K562 (cell line): ENCODE measurements at regions not wholly inside any gene's neighbourhood (a gene's known extent, or its start where the extent isn't known, plus 50 kb on each side); places are given as distances from the start of the nearest gene placed in this dataset.

Source experiments
- ATAC-seq: fragments of 200-7000 bp; cut with Tn5 transposase; 3 replicates; pipeline ENCODE4 v1.9.1; 2020; ENCODE audit warnings: moderate library complexity
- BruUV-seq: library from RNA; stranded (reverse); fragments of 400-500 nt; replicated peaks from 2 replicates; lab custom pipeline; 2021; lab: Mats Ljungman, UMichigan
- CTCF ChIA-PET: fragments of 300-600 bp; formaldehyde crosslinking; extraction: SDS; loops from one replicate; lab custom pipeline; 2021; ENCODE audit warnings: low intra/inter-chr PET ratio; lab: Yijun Ruan, JAX
- POLR2A ChIA-PET: fragments of 300-600, 350-650 bp; sonication (Branson Sonifier 250); formaldehyde crosslinking; extraction: SDS; loops from one replicate; lab custom pipeline; 2021; ENCODE audit warnings: antibody characterized with exemption, inconsistent platforms; lab: Yijun Ruan, JAX
- DNase-seq, 4 experiments: peaks; one replicate each; pipeline versions ENCODE4 v3.0.0 to v3.0.0-alpha.2; 2011 to 2018; ENCODE audit warnings: low spot score in 3 of 4, mixed read lengths in 3 of 4; ENCODE audit errors: extremely low read depth in 1 of 4
- FAIRE-seq: peaks from 2 replicates; lab custom pipeline; 2011; peaks lifted over from hg19 to GRCh38; lab: Jason Lieb, UNC
- H2AFZ ChIP-seq: 2 replicates; pipeline ENCODE4 v1.6.0; 2011; ENCODE audit warnings: low read depth, low read length, control low read depth, inconsistent platforms
- H3K27ac ChIP-seq: fragments of 200-600 bp; 3 replicates; pipeline ENCODE4 v1.8.0; 2011; ENCODE audit warnings: low read depth, mild to moderate bottlenecking, control low read depth, inconsistent platforms, low read length, moderate library complexity, mixed read lengths; ENCODE audit errors: extremely low read depth
- H3K27me3 ChIP-seq, 2 experiments: fragments of 300-600 bp in 1 of 2; 2 replicates in 1 of 2; 3 replicates in 1 of 2; pipeline versions ENCODE4 v1.6.0 to v1.8.0; 2011; ENCODE audit warnings: inconsistent platforms in 2 of 2, low read length in 2 of 2, mild to moderate bottlenecking in 1 of 2, mixed read lengths in 1 of 2, moderate library complexity in 1 of 2; ENCODE audit not compliant: control insufficient read depth in 2 of 2, insufficient read depth in 2 of 2
- H3K36me3 ChIP-seq: fragments of 300-600 bp; 3 replicates; pipeline ENCODE4 v1.8.0; 2011; ENCODE audit warnings: mild to moderate bottlenecking, low read length, inconsistent platforms; ENCODE audit not compliant: control insufficient read depth, insufficient read depth
- H3K4me1 ChIP-seq, 2 experiments: fragments of 200-600 bp in 1 of 2; replicated peaks in 1 of 2; 2 replicates in 1 of 2; 3 replicates in 1 of 2; pipeline versions ENCODE4 v1.5.1 to v1.8.0; 2011; ENCODE audit warnings: inconsistent platforms in 2 of 2, low read length in 2 of 2, mild to moderate bottlenecking in 1 of 2, mixed read lengths in 1 of 2, moderate library complexity in 1 of 2; ENCODE audit not compliant: control insufficient read depth in 2 of 2, insufficient read depth in 2 of 2
- H3K4me2 ChIP-seq: 2 replicates; pipeline ENCODE4 v1.6.1; 2011; ENCODE audit warnings: low read length, control low read depth, inconsistent platforms, mixed read lengths; ENCODE audit not compliant: insufficient read depth
- H3K4me3 ChIP-seq: fragments of 200-600 bp; sonication (generic), shearing (Covaris generic); 2 replicates; pipeline ENCODE4 v1.5.1; 2016; ENCODE audit warnings: control low read depth, inconsistent platforms
- H3K79me2 ChIP-seq: fragments of 200-600 bp; 3 replicates; pipeline ENCODE4 v1.8.0; 2011; ENCODE audit warnings: low read length, inconsistent platforms; ENCODE audit not compliant: control insufficient read depth, insufficient read depth
- H3K9ac ChIP-seq, 2 experiments: 2 replicates each; pipeline versions ENCODE4 v1.6.0 to v1.6.1; 2011; ENCODE audit warnings: low read depth in 2 of 2, low read length in 2 of 2, control low read depth in 1 of 2, inconsistent platforms in 1 of 2, mild to moderate bottlenecking in 1 of 2, mixed read lengths in 1 of 2; ENCODE audit not compliant: insufficient read depth in 1 of 2
- H3K9me1 ChIP-seq: one replicate; pipeline ENCODE4 v1.6.0; 2011; ENCODE audit warnings: inconsistent platforms, mild to moderate bottlenecking, low read length, moderate library complexity; ENCODE audit not compliant: control insufficient read depth, insufficient read depth
- H3K9me3 ChIP-seq: replicated peaks from 2 replicates; pipeline ENCODE4 v1.5.1; 2011; ENCODE audit warnings: low read depth, low read length, inconsistent platforms; ENCODE audit not compliant: control insufficient read depth, insufficient read depth
- H4K20me1 ChIP-seq: replicated peaks from 2 replicates; pipeline ENCODE4 v1.6.1; 2011; ENCODE audit warnings: low read length, inconsistent platforms, mixed read lengths; ENCODE audit not compliant: control insufficient read depth, insufficient read depth
- CBFA2T3 ChIP-seq: fragments of 450-650 bp; IDR thresholded peaks from 2 replicates; pipeline ENCODE4 v1.6.1; 2017
- CHD1 ChIP-seq: fragments of 200-600 bp; sonication (generic); IDR thresholded peaks from one replicate; pipeline ENCODE4 v1.6.1; 2012; ENCODE audit warnings: mild to moderate bottlenecking, moderate library complexity, low read length, inconsistent platforms
- CXXC5 ChIP-seq: fragments of 250-450 bp; sonication (Bioruptor Pico); IDR thresholded peaks from 2 replicates; pipeline ENCODE4 v1.8.0; 2022; ENCODE audit warnings: inconsistent platforms, mild to moderate bottlenecking, moderate library complexity
- ELF4 ChIP-seq: fragments of 450-650 bp; formaldehyde crosslinking; IDR thresholded peaks from 2 replicates; pipeline ENCODE4 v1.4.0; 2022; ENCODE audit warnings: missing genetic modification characterization
- ESRRA ChIP-seq: fragments of 450-650 bp; IDR thresholded peaks from 2 replicates; pipeline ENCODE4 v1.6.1; 2014; ENCODE audit warnings: low read depth, mild to moderate bottlenecking, moderate library complexity, borderline replicate concordance
- KDM4B ChIP-seq, 2 experiments: fragments of 450-650 bp in 1 of 2; sonication (generic) in 1 of 2; IDR thresholded peaks; 2 replicates each; pipeline ENCODE4 v1.6.1; 2016 to 2017; ENCODE audit warnings: borderline replicate concordance in 2 of 2, antibody characterized with exemption in 1 of 2, low read depth in 1 of 2, mild to moderate bottlenecking in 1 of 2
- POLR2A ChIP-seq: fragments of 450-650 bp; conservative IDR thresholded peaks from 2 replicates; pipeline ENCODE4 v1.6.1; 2016
- PRMT5 ChIP-seq: sonication (generic); formaldehyde crosslinking; IDR thresholded peaks from 2 replicates; pipeline ENCODE4 v1.5.0; 2020; ENCODE audit warnings: missing genetic modification reagents
- PTTG1 ChIP-seq: fragments of 450-650 bp; IDR thresholded peaks from 2 replicates; pipeline ENCODE4 v1.6.1; 2016; ENCODE audit warnings: low read depth, mild to moderate bottlenecking, missing genetic modification characterization, missing compliant biosample characterization
- WGBS: fragments of 100-300 bp; shearing (Covaris generic); methylation state at CpG from one replicate; pipeline ENCODE4 v1.1.6; 2016; ENCODE audit warnings: low coverage, mixed read lengths; ENCODE audit not compliant: insufficient coverage; ENCODE audit errors: missing lambda C conversion rate; 5-methylcytosine and 5-hydroxymethylcytosine counted together
- in situ Hi-C: fragments of 300-500 bp; cut with MboI; formaldehyde crosslinking; loops from 4 replicates; pipeline ENCODE4 v1.15.0; 2018; ENCODE audit warnings: inconsistent platforms, mixed read lengths
- intact Hi-C: fragments of 100-400 bp; cut with micrococcal nuclease; formaldehyde crosslinking; loops from 2 replicates; pipeline ENCODE4 v1.14.2; 2022
- TF ChIP-seq, protein P1 (sequence below): fragments of 450-650 bp; IDR thresholded peaks from 2 replicates; pipeline ENCODE4 v1.6.1; 2018; ENCODE audit not compliant: partially characterized antibody
- TF ChIP-seq, protein P2 (sequence below), 2 experiments: fragments of 450-650 bp in 1 of 2; sonication (generic) in 1 of 2; formaldehyde crosslinking in 1 of 2; IDR thresholded peaks in 1 of 2; conservative IDR thresholded peaks in 1 of 2; 2 replicates each; pipeline versions ENCODE4 v1.6.1 to v1.8.1; 2016 to 2023; ENCODE audit warnings: mild to moderate bottlenecking in 2 of 2, moderate library complexity in 2 of 2, inconsistent platforms in 1 of 2, missing genetic modification reagents in 1 of 2
- TF ChIP-seq, protein P3 (sequence below): sonication (generic); formaldehyde crosslinking; IDR thresholded peaks from 2 replicates; pipeline ENCODE4 v1.4.0; 2020; ENCODE audit warnings: mild to moderate bottlenecking, missing genetic modification reagents
- TF ChIP-seq, protein P4 (sequence below), 2 experiments: fragments of 450-650 bp; conservative IDR thresholded peaks; 2 replicates each; pipeline ENCODE4 v1.6.1; 2017; ENCODE audit warnings: mild to moderate bottlenecking in 2 of 2, moderate library complexity in 2 of 2

DNA sequence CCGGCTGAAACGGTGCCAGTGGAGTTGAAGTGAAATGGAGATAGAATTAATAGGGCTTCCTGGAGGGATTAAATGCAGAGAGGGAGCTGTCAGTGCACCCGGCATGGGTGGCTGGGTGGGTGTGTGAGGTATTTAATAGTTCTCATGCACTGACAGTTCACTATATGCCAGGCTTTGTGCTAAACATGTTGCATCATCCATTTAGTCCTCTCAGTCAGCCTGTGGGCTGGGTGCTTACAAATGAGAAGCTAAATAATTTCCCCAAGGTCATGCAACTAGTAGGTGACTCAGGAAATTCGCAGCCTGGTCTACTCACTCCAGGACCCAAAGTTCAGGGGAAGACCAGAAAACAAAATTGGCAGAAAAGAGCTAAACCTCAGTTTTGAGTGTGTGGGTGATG is 63.5 kb upstream of the SPATA13 start (continued):
- TF ChIP-seq, protein P1, sequence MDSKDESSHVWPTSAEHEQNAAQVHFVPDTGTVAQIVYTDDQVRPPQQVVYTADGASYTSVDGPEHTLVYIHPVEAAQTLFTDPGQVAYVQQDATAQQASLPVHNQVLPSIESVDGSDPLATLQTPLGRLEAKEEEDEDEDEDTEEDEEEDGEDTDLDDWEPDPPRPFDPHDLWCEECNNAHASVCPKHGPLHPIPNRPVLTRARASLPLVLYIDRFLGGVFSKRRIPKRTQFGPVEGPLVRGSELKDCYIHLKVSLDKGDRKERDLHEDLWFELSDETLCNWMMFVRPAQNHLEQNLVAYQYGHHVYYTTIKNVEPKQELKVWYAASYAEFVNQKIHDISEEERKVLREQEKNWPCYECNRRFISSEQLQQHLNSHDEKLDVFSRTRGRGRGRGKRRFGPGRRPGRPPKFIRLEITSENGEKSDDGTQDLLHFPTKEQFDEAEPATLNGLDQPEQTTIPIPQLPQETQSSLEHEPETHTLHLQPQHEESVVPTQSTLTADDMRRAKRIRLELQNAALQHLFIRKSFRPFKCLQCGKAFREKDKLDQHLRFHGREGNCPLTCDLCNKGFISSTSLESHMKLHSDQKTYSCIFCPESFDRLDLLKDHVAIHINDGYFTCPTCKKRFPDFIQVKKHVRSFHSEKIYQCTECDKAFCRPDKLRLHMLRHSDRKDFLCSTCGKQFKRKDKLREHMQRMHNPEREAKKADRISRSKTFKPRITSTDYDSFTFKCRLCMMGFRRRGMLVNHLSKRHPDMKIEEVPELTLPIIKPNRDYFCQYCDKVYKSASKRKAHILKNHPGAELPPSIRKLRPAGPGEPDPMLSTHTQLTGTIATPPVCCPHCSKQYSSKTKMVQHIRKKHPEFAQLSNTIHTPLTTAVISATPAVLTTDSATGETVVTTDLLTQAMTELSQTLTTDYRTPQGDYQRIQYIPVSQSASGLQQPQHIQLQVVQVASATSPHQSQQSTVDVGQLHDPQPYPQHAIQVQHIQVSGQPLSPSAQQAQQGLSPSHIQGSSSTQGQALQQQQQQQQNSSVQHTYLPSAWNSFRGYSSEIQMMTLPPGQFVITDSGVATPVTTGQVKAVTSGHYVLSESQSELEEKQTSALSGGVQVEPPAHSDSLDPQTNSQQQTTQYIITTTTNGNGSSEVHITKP: no peak
- TF ChIP-seq PTTG1 (tag) (no peak), POLR2A (no peak), ESRRA (peak; percentile 41; the same call in 1 of the 2 replicates), PRMT5 (CRISPR knock-in tag) (no peak), CHD1 (no peak)
- TF ChIP-seq, protein P2, sequence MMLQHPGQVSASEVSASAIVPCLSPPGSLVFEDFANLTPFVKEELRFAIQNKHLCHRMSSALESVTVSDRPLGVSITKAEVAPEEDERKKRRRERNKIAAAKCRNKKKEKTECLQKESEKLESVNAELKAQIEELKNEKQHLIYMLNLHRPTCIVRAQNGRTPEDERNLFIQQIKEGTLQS (IDR thresholded peaks at IDR 0.05): peak; percentile 51
- TF ChIP-seq, protein P2 (CRISPR knock-in tag; conservative IDR thresholded peaks at IDR 0.05): no peak

DNA sequence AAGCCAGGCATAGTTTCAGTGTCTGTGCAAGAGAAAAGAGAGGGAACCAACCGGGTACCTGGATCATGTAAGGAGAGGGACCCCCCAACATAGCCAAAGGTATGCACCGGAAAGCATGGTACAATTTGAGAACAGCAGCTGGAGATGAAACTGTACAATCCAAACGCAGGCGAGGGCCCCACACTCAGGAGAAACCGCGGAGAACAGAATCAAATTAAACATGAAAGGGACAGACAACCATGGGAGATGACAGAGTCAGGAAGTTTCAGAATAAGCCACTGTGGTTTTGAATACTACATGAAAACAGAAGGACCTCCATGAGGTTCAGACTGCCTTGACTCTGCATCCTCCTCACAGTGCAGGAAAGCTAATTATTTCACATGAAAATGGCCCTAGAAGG is 62.9 kb upstream of the SPATA13 start:
- no peaks in the 10 kb centered on the region for H4K20me1 ChIP-seq
- ATAC-seq: no peak
- no peaks in the 10 kb centered on the region for H3K9me1 ChIP-seq
- no peaks in the 10 kb centered on the region for H3K79me2 ChIP-seq
- no peak for FAIRE-seq
- H3K4me2 ChIP-seq: no peak overlapping the region
- no peak for DNase-seq
- ChIA-PET CTCF (no interaction called here), POLR2A (no interaction called here)
- H3K9me3 ChIP-seq: no peaks in the 10 kb centered on the region
- 0% methylated on average over 6 of the region's 6 CpGs for WGBS
- H3K4me1 ChIP-seq: no peaks in the 10 kb centered on the region
- in situ Hi-C loops (no loop called here), intact Hi-C loops (no loop called here)
- no TSS peak for BruUV-seq
- H3K4me3 ChIP-seq: no peak overlapping the region
- no peaks in the 10 kb centered on the region for H3K27me3 ChIP-seq
- no peaks in the 10 kb centered on the region for H3K36me3 ChIP-seq
- no peak overlapping the region for H3K27ac ChIP-seq
- H2AFZ ChIP-seq: no peak overlapping the region
- H3K9ac ChIP-seq: no peak overlapping the region
- TF ChIP-seq PTTG1 (tag) (no peak), ELF4 (CRISPR knock-in tag) (no peak), CBFA2T3 (no peak), CXXC5 (CRISPR knock-in tag) (no peak), KDM4B (IDR thresholded peaks at IDR 0.05; ENCODE audit: borderline replicate concordance in 2 of 2, low read depth in 1 of 2) (no peak)
- TF ChIP-seq, protein P3, sequence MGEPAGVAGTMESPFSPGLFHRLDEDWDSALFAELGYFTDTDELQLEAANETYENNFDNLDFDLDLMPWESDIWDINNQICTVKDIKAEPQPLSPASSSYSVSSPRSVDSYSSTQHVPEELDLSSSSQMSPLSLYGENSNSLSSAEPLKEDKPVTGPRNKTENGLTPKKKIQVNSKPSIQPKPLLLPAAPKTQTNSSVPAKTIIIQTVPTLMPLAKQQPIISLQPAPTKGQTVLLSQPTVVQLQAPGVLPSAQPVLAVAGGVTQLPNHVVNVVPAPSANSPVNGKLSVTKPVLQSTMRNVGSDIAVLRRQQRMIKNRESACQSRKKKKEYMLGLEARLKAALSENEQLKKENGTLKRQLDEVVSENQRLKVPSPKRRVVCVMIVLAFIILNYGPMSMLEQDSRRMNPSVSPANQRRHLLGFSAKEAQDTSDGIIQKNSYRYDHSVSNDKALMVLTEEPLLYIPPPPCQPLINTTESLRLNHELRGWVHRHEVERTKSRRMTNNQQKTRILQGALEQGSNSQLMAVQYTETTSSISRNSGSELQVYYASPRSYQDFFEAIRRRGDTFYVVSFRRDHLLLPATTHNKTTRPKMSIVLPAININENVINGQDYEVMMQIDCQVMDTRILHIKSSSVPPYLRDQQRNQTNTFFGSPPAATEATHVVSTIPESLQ (CRISPR knock-in tag): no peak
- TF ChIP-seq, protein P4, sequence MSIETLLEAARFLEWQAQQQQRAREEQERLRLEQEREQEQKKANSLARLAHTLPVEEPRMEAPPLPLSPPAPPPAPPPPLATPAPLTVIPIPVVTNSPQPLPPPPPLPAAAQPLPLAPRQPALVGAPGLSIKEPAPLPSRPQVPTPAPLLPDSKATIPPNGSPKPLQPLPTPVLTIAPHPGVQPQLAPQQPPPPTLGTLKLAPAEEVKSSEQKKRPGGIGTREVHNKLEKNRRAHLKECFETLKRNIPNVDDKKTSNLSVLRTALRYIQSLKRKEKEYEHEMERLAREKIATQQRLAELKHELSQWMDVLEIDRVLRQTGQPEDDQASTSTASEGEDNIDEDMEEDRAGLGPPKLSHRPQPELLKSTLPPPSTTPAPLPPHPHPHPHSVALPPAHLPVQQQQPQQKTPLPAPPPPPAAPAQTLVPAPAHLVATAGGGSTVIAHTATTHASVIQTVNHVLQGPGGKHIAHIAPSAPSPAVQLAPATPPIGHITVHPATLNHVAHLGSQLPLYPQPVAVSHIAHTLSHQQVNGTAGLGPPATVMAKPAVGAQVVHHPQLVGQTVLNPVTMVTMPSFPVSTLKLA (conservative IDR thresholded peaks at IDR 0.05): no peak
